ENCODE measurements at regions not wholly inside any gene's neighbourhood (a gene's known extent, or its start where the extent isn't known, plus 50 kb on each side); places are given as distances from the start of the nearest gene placed in this dataset.
"Not testable (repeated sequence)": the region's sequence is repeated elsewhere in the genome, so short reads cannot be mapped to it uniquely, and the experiment has no call there.

- no peak for DNase-seq
These were observed 332.7 kb upstream of the RUNX1 start for GRCh38 chr21:35381743-35382310.

GRCh38 chr21:35380304-35380703 lies 331.2 kb upstream of the RUNX1 start:
- DNase-seq, result not testable (repeated sequence)

GRCh38 chr21:35378881-35379280 lies 329.8 kb upstream of the RUNX1 start:
- no peak for DNase-seq

- no peak for DNase-seq
These were observed 328.5 kb upstream of the RUNX1 start for GRCh38 chr21:35377505-35378090.

- no peak for DNase-seq
These were observed 327.5 kb upstream of the RUNX1 start for GRCh38 chr21:35376406-35377135.

GRCh38 chr21:35375115-35375514 lies 326.0 kb upstream of the RUNX1 start:
- no peak for DNase-seq

GRCh38 chr21:35373998-35374397 lies 324.9 kb upstream of the RUNX1 start:
- DNase-seq, result no peak

- DNase-seq, result no peak
These were observed 323.1 kb upstream of the RUNX1 start for GRCh38 chr21:35372201-35372600.

GRCh38 chr21:35370671-35371070 lies 321.6 kb upstream of the RUNX1 start:
- DNase-seq, result no peak

GRCh38 chr21:35370071-35370470 lies 321.0 kb upstream of the RUNX1 start:
- DNase-seq, result no peak

- DNase-seq, result no peak
These were observed 319.2 kb upstream of the RUNX1 start for GRCh38 chr21:35368326-35368725.

- DNase-seq, result no peak
These were observed 318.5 kb upstream of the RUNX1 start for GRCh38 chr21:35367553-35367952.

GRCh38 chr21:35366394-35367080 lies 317.4 kb upstream of the RUNX1 start:
- no peak for DNase-seq

GRCh38 chr21:35363458-35363857 lies 314.4 kb upstream of the RUNX1 start:
- DNase-seq, result no peak

GRCh38 chr21:35361988-35362387 lies 312.9 kb upstream of the RUNX1 start:
- DNase-seq, result no peak

GRCh38 chr21:35360870-35361570 lies 311.9 kb upstream of the RUNX1 start:
- DNase-seq, result no peak

- DNase-seq, result no peak
These were observed 310.0 kb upstream of the RUNX1 start for GRCh38 chr21:35359076-35359475.

- DNase-seq, result no peak
These were observed 308.9 kb upstream of the RUNX1 start for GRCh38 chr21:35358008-35358407.

GRCh38 chr21:35357041-35357780 lies 308.1 kb upstream of the RUNX1 start:
- DNase-seq, result no peak

GRCh38 chr21:35354078-35354477 lies 305.0 kb upstream of the RUNX1 start:
- no peak for DNase-seq

GRCh38 chr21:35352793-35353192 lies 303.7 kb upstream of the RUNX1 start:
- DNase-seq, result no peak

- DNase-seq, result no peak
These were observed 303.1 kb upstream of the RUNX1 start for GRCh38 chr21:35352066-35352770.

Data from NCI-H2081 treated with DMSO at 0.1 percent for 48 hours (cell line).